HG03103 (cell line): ENCODE measurements at regions not wholly inside any gene's neighbourhood (a gene's known extent, or its start where the extent isn't known, plus 50 kb on each side); places are given as distances from the start of the nearest gene placed in this dataset.

ENCODE experiments used
- ATAC-seq: cut with Tn5 transposase; IDR thresholded peaks from one replicate; pipeline ENCODE4 v1.9.1; 2021; ENCODE audit warnings: low read depth; ENCODE audit not compliant: unreplicated experiment

DNA sequence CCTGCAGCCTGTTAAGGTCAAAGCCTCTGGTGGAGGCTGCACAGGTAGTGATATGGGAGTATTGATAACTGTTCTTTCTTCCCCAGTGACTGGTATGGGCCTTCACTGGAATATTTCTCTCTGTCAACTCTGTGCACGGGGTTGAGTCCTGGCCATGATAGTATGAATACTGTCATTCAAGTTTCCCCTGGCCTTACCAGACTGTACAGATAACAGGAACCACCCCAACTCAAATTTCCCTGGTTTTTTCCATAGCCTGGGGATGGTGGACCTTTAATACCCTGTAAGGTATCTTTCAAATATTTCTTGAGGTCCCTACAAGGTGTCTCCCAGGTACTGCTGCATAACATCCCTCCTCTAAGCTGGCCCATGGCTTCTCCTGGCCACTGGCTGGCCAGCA lies 51.4 kb upstream of the TNFAIP3 start:
- no peak for ATAC-seq

DNA sequence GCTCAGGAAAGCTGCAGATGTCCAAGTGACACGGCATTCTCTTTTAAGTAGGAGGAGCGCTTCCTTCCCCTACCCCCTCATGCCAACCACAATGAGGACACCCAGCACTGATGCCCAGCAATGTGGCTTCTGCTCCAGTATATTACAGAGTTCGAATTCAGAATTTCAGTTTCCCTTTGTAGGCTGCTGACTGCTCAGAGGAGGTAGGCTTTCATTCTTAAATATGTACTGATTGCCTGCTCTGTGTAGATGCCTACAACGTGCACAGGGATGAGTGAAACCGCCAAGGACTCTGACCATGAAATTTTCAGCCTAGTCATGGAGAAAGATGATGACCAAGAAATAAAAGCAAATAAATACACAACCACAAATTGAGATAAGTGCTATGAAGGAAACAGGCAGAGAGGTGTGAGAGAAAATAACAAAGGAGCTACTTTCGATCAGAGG lies 50.9 kb upstream of the TNFAIP3 start:
- no peak for ATAC-seq

DNA sequence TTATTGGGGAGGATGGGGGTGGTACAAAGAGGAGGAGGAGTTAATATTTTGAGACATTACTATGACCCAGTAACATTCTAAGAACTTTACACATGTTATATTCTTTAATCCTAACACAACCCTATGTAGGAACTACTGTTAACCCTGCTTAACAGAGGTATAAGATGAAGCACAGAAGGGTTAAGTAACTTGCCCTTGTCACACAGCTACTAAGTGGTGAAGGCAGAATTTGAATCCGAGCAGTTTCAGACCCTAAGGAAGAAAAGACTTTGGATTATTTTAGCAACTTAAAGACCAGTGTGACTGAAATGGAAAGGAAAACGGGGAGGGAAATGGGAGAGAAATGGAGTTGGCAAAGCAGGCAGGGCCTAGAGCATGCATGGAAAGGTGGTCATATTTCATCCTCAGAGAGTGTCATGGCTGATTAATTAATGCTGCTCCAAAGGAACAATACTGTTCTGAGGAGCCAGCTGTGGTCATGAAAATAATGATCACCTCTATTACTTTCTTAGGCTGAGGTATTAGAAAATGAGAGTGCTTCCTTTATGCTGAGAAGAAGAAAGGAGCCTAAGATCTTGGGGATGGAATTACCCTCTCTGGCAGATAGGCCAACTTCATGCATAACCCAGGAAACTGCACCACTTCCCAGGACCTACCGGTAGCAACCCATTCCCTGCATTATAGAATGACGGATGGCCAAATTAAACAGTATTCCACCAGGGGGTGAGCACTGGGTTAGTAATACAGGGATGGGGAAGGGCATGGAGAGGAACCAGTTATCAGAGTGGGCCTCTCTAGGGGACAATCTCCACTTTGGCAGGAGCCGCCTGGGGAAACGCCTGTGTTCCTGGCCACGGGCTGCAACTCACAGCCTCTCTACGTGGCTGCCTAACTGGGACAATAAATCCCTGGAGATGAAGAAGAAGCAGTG lies 50.1 kb upstream of the TNFAIP3 start:
- no peak for ATAC-seq
